Endothelial cell of umbilical vein (primary cell): ENCODE measurements at regions not wholly inside any gene's neighbourhood (a gene's known extent, or its start where the extent isn't known, plus 50 kb on each side); places are given as distances from the start of the nearest gene placed in this dataset.

Experiments used
- EZH2 ChIP-seq: IDR thresholded peaks from 2 replicates; pipeline ENCODE4 v1.6.1; 2012; ENCODE audit warnings: borderline replicate concordance, low read depth, mild to moderate bottlenecking, moderate library complexity, low read length, inconsistent platforms; ENCODE audit not compliant: severe bottlenecking
- POLR2A ChIP-seq: IDR thresholded peaks from 2 replicates; pipeline ENCODE4 v1.6.1; 2012; ENCODE audit warnings: low read depth, mild to moderate bottlenecking, control low read depth, low read length
- POLR2AphosphoS5 ChIP-seq: IDR thresholded peaks from 2 replicates; pipeline ENCODE4 v1.6.1; 2012; ENCODE audit warnings: low read depth, mild to moderate bottlenecking, control low read depth, low read length, moderate library complexity; ENCODE audit not compliant: insufficient read depth
- TF ChIP-seq, protein P1 (sequence below), 2 donors: IDR thresholded peaks; 1 replicate in 1 of 2; 2 replicates in 1 of 2; pipeline ENCODE4 v1.5.1; 2011; ENCODE audit warnings: low read length in 2 of 2, mild to moderate bottlenecking in 2 of 2, moderate library complexity in 2 of 2, control low read depth in 1 of 2, inconsistent platforms in 1 of 2, low read depth in 1 of 2; ENCODE audit not compliant: insufficient read depth in 1 of 2; ENCODE audit errors: extremely low read depth in 1 of 2
- TF ChIP-seq, protein P2 (sequence below): IDR thresholded peaks from 2 replicates; pipeline ENCODE4 v1.6.1; 2011; ENCODE audit not compliant: insufficient read depth, insufficient read length

DNA sequence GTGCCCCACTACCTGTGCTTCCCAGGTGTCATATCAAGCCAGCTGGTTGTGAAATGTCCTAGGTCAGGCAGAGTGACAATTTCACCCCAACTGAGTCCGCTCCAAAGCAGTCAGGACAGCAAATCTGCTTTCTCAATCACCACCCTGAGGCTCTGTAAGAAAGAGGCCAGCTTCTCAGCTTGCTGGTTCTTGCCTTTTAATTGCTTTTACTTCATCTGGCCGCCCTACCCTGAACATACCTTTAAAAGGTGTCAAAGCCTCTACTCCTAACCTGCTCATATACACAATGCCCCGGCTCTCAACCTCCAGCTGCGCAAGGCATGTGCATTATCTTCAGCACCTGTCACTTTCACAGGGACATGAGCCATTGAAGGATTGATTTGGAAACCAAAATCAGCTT, 581.6 kb downstream of the NPHP4 start:
- TF ChIP-seq, protein P1, sequence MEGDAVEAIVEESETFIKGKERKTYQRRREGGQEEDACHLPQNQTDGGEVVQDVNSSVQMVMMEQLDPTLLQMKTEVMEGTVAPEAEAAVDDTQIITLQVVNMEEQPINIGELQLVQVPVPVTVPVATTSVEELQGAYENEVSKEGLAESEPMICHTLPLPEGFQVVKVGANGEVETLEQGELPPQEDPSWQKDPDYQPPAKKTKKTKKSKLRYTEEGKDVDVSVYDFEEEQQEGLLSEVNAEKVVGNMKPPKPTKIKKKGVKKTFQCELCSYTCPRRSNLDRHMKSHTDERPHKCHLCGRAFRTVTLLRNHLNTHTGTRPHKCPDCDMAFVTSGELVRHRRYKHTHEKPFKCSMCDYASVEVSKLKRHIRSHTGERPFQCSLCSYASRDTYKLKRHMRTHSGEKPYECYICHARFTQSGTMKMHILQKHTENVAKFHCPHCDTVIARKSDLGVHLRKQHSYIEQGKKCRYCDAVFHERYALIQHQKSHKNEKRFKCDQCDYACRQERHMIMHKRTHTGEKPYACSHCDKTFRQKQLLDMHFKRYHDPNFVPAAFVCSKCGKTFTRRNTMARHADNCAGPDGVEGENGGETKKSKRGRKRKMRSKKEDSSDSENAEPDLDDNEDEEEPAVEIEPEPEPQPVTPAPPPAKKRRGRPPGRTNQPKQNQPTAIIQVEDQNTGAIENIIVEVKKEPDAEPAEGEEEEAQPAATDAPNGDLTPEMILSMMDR (IDR thresholded peaks at IDR 0.05; ENCODE audit: extremely low read depth in 1 of 2, insufficient read depth in 1 of 2, low read depth in 1 of 2, low read length in 2 of 2): no peak
- TF ChIP-seq POLR2AphosphoS5 (no peak), EZH2 (no peak), POLR2A (no peak)
- TF ChIP-seq, protein P2, sequence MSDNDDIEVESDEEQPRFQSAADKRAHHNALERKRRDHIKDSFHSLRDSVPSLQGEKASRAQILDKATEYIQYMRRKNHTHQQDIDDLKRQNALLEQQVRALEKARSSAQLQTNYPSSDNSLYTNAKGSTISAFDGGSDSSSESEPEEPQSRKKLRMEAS: no peak
